CD8-positive, alpha-beta memory T cell (primary cell): ENCODE measurements at regions not wholly inside any gene's neighbourhood (a gene's known extent, or its start where the extent isn't known, plus 50 kb on each side); places are given as distances from the start of the nearest gene placed in this dataset.

ENCODE experiments used
- CTCF ChIA-PET: fragments of 350-600 bp; sonication (Branson Sonifier 250); formaldehyde crosslinking; loops from one replicate; lab custom pipeline; 2021; ENCODE audit warnings: antibody characterized with exemption; lab: Charles Lee
- POLR2A ChIA-PET: fragments of 350-600 bp; sonication (Branson Sonifier 250); formaldehyde crosslinking; loops from one replicate; lab custom pipeline; 2021; ENCODE audit warnings: antibody characterized with exemption; lab: Charles Lee
- DNase-seq, 5 donors: peaks; one replicate each; pipeline versions ENCODE4 v3.0.0 to v3.0.0-alpha.2; 2020 to 2022; ENCODE audit warnings: mixed read lengths in 1 of 5
- H3K27ac ChIP-seq: one replicate; pipeline ENCODE4 v1.7.0; 2013; ENCODE audit warnings: low read depth, mild to moderate bottlenecking, low read length, moderate library complexity
- H3K27me3 ChIP-seq: 2 replicates; pipeline ENCODE4 v1.7.0; 2013; ENCODE audit warnings: low read length, mild to moderate bottlenecking; ENCODE audit not compliant: insufficient read depth, poor library complexity, severe bottlenecking
- H3K36me3 ChIP-seq: 2 replicates; pipeline ENCODE4 v1.7.0; 2013; ENCODE audit warnings: mild to moderate bottlenecking, low read length, moderate library complexity; ENCODE audit not compliant: insufficient read depth
- H3K4me1 ChIP-seq: 2 replicates; pipeline ENCODE4 v1.7.0; 2013; ENCODE audit warnings: mild to moderate bottlenecking, low read length, moderate library complexity; ENCODE audit not compliant: insufficient read depth
- H3K4me3 ChIP-seq: 2 replicates; pipeline ENCODE4 v1.7.0; 2013; ENCODE audit warnings: mild to moderate bottlenecking, low read length
- H3K9me3 ChIP-seq: 2 replicates; pipeline ENCODE4 v1.7.0; 2013; ENCODE audit warnings: mild to moderate bottlenecking, low read length
- H3K27ac Mint-ChIP-seq, 8 donors: one replicate each; pipeline ENCODE4 v1.8.0; 2020 to 2021; ENCODE audit warnings: mixed read lengths in 8 of 8, mild to moderate bottlenecking in 6 of 8, inconsistent platforms in 3 of 8, moderate library complexity in 3 of 8
- H3K27me3 Mint-ChIP-seq, 2 donors: one replicate each; pipeline ENCODE4 v1.8.0; 2020 to 2021; ENCODE audit warnings: mixed read lengths in 2 of 2, mild to moderate bottlenecking in 1 of 2, moderate library complexity in 1 of 2
- H3K36me3 Mint-ChIP-seq, 3 donors: one replicate each; pipeline ENCODE4 v1.8.0; 2020 to 2021; ENCODE audit warnings: mixed read lengths in 3 of 3, inconsistent platforms in 1 of 3, mild to moderate bottlenecking in 1 of 3
- H3K4me1 Mint-ChIP-seq, 3 donors: one replicate each; pipeline ENCODE4 v1.8.0; 2020 to 2021; ENCODE audit warnings: mixed read lengths in 3 of 3, inconsistent platforms in 1 of 3, mild to moderate bottlenecking in 1 of 3
- H3K4me3 Mint-ChIP-seq, 7 donors: one replicate each; pipeline ENCODE4 v1.8.0; 2020 to 2021; ENCODE audit warnings: mixed read lengths in 7 of 7, mild to moderate bottlenecking in 6 of 7, moderate library complexity in 4 of 7, inconsistent platforms in 2 of 7
- H3K9me3 Mint-ChIP-seq, 5 donors: one replicate each; pipeline ENCODE4 v1.8.0; 2020 to 2022; ENCODE audit warnings: mixed read lengths in 5 of 5, mild to moderate bottlenecking in 3 of 5, moderate library complexity in 2 of 5, inconsistent platforms in 1 of 5

DNA sequence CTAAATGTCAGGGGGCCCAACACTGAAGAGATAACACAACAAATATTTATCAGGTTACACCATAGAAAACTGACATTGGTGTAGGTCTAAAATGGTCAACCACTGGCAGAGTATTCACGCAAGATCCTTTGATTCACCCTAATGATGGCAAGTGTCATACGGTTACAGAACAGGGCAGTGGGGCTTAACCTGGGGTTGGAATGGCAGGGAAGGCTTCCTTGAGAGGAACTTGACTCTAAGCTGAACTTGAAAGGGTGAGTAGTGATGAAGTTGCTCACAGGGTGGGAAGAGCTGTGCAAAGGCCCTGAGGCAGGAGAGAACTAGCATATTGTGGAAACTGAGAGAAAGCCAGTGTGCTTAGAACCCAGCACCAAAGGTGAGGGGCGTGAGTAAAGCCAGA is 97.1 kb upstream of the MVB12B start:
- H3K36me3 Mint-ChIP-seq: no peaks in the 10 kb centered on the region
- H3K9me3 Mint-ChIP-seq: no peaks in the 10 kb centered on the region
- no peak overlapping the region for H3K27ac Mint-ChIP-seq
- no peak for DNase-seq
- no peaks in the 10 kb centered on the region for H3K9me3 ChIP-seq
- POLR2A ChIA-PET: no interaction called here
- H3K4me3 Mint-ChIP-seq: no peak overlapping the region
- H3K4me1 Mint-ChIP-seq: peaks cover 2 to 6% (median 5%) of the 10 kb centered on the region in 3 donors
- CTCF ChIA-PET: interaction anchor here (4.3 kb wide), 1 partner anchor 822 kb away, joined by 22 read pairs; no protein-coding TSS in a partner anchor
- no peak overlapping the region for H3K4me3 ChIP-seq
- H3K36me3 ChIP-seq: no peaks in the 10 kb centered on the region
- H3K27me3 Mint-ChIP-seq: peaks cover 12 to 57% of the 10 kb centered on the region in 2 donors
- H3K27me3 ChIP-seq: peaks cover 4% of the 10 kb centered on the region
- H3K4me1 ChIP-seq: no peaks in the 10 kb centered on the region
- H3K27ac ChIP-seq: no peak overlapping the region

DNA sequence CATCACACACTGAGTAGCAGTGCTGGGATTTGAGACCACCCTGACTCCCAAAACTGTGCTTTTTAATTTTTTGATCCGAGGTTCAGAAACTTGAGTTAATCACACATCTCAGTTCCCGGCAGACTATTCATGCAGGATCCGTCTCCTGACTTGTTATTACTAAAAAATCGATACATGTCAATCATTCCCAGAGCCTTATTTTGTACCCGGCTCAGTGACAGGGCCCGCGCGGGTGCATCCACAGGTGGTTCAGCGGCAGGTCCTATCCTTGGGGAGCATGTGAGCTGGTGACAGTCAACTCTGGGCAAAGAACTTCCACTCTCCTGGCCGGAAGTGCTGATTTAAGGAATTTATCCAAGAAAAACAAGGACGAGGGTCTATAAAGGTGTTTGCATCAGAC is 95.9 kb upstream of the MVB12B start:
- CTCF ChIA-PET: interaction anchor here (1.7 to 4.3 kb wide), 2 partner anchors 168 to 823 kb away, joined by 4 to 22 read pairs; no protein-coding TSS in a partner anchor
- no peak overlapping the region for H3K27ac ChIP-seq
- no peaks in the 10 kb centered on the region for H3K36me3 ChIP-seq
- no peak for DNase-seq
- H3K27me3 Mint-ChIP-seq: peaks cover 12 to 50% of the 10 kb centered on the region in 2 donors
- H3K4me1 ChIP-seq: no peaks in the 10 kb centered on the region
- no peak overlapping the region for H3K27ac Mint-ChIP-seq
- no peak overlapping the region for H3K4me3 Mint-ChIP-seq
- no peaks in the 10 kb centered on the region for H3K9me3 ChIP-seq
- no peaks in the 10 kb centered on the region for H3K9me3 Mint-ChIP-seq
- no peak overlapping the region for H3K4me3 ChIP-seq
- H3K27me3 ChIP-seq: peaks cover 4% of the 10 kb centered on the region
- POLR2A ChIA-PET: no interaction called here
- no peaks in the 10 kb centered on the region for H3K36me3 Mint-ChIP-seq
- peaks cover 2 to 6% (median 5%) of the 10 kb centered on the region in 3 donors for H3K4me1 Mint-ChIP-seq

DNA sequence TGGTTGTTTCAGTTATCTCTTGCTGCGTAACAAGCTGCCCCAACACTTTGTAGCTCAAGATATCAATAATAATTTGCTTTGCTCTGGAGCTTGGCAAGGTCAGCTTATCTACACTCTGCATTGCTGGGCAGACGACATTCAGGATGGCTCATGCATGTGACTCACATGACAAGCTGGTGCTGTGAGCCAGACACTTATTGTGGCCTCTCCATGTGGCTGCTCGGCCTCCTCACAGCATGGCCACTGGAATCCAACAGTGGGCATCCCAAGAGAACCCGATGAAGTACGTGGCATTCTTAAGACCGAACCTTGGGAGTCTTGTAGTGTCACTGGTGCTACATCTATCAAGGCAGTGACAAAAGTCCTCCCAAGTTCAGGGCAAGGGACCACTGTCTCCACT is 94.2 kb upstream of the MVB12B start:
- peaks cover 2 to 6% (median 5%) of the 10 kb centered on the region in 3 donors for H3K4me1 Mint-ChIP-seq
- no peak overlapping the region for H3K27ac Mint-ChIP-seq
- CTCF ChIA-PET: no interaction called here
- peaks cover 4% of the 10 kb centered on the region for H3K27me3 ChIP-seq
- H3K9me3 ChIP-seq: no peaks in the 10 kb centered on the region
- POLR2A ChIA-PET: no interaction called here
- H3K27ac ChIP-seq: no peak overlapping the region
- H3K4me3 ChIP-seq: no peak overlapping the region
- no peaks in the 10 kb centered on the region for H3K36me3 Mint-ChIP-seq
- no peak overlapping the region for H3K4me3 Mint-ChIP-seq
- H3K36me3 ChIP-seq: no peaks in the 10 kb centered on the region
- H3K4me1 ChIP-seq: no peaks in the 10 kb centered on the region
- H3K27me3 Mint-ChIP-seq: peaks cover 6 to 41% of the 10 kb centered on the region in 2 donors
- no peak for DNase-seq
- no peaks in the 10 kb centered on the region for H3K9me3 Mint-ChIP-seq

DNA sequence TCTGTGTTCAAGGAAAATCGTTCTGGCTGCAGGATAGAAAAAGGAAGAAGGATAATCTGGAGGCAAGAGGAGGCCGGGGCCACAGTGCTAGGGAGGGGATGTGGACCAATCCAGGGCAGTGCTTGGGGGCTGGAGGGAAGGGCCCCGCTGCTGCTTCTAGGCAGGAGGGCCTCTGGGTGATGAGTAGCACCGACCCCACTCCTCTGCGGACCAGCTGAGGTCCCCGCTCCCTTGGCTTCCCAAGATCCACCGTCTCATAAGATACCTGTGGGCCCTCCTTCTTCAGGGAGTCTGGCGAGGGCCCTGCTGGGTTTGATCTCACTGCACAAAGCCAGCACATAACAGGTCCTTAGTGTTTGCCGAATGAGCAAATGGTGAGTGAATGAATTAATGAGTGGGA is 93.5 kb upstream of the MVB12B start:
- no peak overlapping the region for H3K4me3 ChIP-seq
- H3K4me1 Mint-ChIP-seq: peaks cover 2 to 6% (median 5%) of the 10 kb centered on the region in 3 donors
- no peak overlapping the region for H3K27ac ChIP-seq
- ChIA-PET POLR2A (no interaction called here), CTCF (no interaction called here)
- H3K36me3 ChIP-seq: no peaks in the 10 kb centered on the region
- H3K4me3 Mint-ChIP-seq: no peak overlapping the region
- H3K9me3 Mint-ChIP-seq: peaks cover 0 to 2% (median 0%) of the 10 kb centered on the region in 5 donors
- H3K9me3 ChIP-seq: no peaks in the 10 kb centered on the region
- no peak overlapping the region for H3K27ac Mint-ChIP-seq
- H3K27me3 ChIP-seq: peaks cover 4% of the 10 kb centered on the region
- H3K36me3 Mint-ChIP-seq: no peaks in the 10 kb centered on the region
- peaks cover 6 to 35% of the 10 kb centered on the region in 2 donors for H3K27me3 Mint-ChIP-seq
- H3K4me1 ChIP-seq: no peaks in the 10 kb centered on the region
- no peak for DNase-seq

DNA sequence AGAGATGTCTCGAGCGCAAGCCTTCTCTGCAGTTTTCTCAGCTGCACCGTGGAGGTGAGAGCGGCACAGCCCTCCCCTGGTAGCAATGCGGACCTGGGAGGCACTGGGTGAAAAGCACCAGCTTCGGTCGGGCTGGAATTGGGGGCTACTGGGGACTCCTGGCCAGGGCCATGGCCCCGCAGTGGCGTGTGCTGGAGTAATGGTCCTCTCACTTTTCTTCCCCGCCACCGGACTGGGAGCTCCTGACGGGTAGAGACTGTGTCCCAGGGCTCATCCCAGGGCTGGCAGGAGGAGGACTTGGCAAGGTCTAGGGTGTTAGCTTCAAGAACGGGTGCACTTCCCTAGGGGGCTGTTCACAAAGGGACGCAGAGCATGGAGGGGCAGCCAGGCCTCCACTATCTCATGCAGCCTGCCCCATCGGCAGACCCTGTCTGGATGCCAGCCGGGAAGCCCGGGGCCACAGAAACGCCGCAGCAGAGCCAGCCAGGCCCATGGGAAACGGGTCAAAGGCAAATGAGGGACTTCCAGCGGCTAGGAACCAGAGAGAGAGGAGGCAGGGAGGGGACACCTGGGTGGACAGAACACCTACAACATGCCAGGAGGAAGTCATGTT is 92.6 kb upstream of the MVB12B start:
- H3K36me3 ChIP-seq: no peaks in the 10 kb centered on the region
- ChIA-PET CTCF (no interaction called here), POLR2A (no interaction called here)
- Mint-ChIP-seq H3K27me3 (peaks cover 10 to 31% of the 10 kb centered on the region in 2 donors), H3K36me3 (no peaks in the 10 kb centered on the region), H3K4me1 (no peaks in the 10 kb centered on the region), H3K27ac (no peak overlapping the region), H3K4me3 (no peak overlapping the region), H3K9me3 (peaks cover 0 to 4% (median 0%) of the 10 kb centered on the region in 5 donors)
- H3K27ac ChIP-seq: no peak overlapping the region
- H3K9me3 ChIP-seq: no peaks in the 10 kb centered on the region
- no peak overlapping the region for H3K4me3 ChIP-seq
- H3K4me1 ChIP-seq: no peaks in the 10 kb centered on the region
- DNase-seq: no peak
- H3K27me3 ChIP-seq: no peaks in the 10 kb centered on the region

DNA sequence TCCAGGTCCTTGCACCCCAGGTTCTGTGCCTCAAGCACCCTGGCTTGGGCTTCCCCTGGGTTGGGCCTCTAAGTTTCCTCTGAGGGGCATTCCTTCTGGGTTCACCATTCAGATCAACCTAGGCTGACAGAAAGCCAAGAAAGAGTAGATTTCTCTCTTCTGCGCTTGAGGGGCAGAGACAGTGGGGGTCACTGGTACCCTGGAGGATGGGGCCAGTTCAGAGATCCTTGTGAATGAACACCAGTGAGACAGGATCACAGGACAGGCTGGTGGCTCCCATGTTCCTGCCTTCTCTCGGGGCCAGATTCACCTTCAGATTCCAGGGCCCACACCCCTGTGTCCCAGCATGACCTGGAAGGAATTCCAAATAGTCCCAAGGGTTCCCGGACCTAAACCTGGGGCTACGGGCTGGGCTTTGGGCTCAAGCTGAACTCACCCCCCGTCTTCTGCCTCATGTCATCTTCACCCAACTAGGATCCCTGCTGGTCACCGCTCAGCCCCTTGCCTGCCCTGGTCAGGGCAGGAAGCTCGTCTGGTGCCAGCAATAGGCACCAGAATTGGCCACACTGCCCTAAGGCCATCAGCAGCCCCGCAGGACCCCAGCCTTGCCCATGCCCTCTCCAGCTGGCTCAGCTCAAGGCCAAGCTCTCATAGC is 91.8 kb upstream of the MVB12B start:
- Histone ChIP-seq H3K9me3 (no peaks in the 10 kb centered on the region), H3K4me3 (no peak overlapping the region), H3K27ac (no peak overlapping the region), H3K27me3 (no peaks in the 10 kb centered on the region), H3K36me3 (no peaks in the 10 kb centered on the region), H3K4me1 (no peaks in the 10 kb centered on the region)
- CTCF ChIA-PET: no interaction called here
- no peak for DNase-seq
- Mint-ChIP-seq H3K4me1 (no peaks in the 10 kb centered on the region), H3K36me3 (no peaks in the 10 kb centered on the region), H3K27me3 (peaks cover 8 to 25% of the 10 kb centered on the region in 2 donors), H3K4me3 (no peak overlapping the region), H3K9me3 (peaks cover 0 to 4% (median 0%) of the 10 kb centered on the region in 5 donors), H3K27ac (no peak overlapping the region)
- POLR2A ChIA-PET: no interaction called here

DNA sequence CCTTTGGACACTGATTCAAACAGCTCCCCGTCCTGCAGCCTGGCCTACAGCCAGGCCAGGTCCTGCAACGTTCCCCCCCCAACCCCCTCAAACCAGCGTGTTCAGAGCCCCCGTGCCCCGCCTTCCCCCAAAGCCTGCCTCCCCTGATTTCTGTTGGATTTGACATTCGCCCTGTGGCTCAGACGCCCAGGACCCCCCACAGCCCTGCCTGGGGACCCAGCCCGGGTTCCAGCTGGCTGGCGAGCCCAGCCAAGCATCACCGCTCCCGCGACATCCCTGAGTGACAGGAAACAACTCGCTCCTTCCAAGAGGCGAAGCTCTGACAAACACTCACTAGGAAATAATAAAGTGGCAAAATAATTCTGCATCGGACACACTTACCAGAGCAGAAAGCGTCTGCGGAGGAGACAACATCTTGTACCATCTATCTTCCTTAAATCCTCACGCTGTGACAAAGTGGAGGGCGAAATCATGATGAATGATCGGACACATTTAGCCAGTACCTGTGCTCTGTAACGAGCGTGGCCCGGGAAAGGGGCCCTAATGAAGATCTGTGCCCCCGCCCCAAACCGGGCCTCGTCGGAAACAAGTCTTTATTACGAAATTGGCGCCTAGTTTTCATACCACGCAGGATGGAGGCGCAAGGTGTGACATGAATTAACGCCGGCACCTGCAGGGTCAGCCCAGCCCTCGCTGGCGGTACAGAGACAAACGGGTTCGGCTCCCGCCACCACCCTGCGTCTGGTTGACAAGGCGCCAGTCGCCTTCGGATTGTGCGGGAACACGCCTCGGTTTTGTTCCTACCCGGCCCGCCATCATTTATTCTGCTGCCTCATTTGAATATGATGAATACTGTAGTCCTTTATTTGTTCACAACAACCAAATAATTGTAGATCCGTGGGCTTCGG is 91.0 kb upstream of the MVB12B start:
- POLR2A ChIA-PET: no interaction called here

DNA sequence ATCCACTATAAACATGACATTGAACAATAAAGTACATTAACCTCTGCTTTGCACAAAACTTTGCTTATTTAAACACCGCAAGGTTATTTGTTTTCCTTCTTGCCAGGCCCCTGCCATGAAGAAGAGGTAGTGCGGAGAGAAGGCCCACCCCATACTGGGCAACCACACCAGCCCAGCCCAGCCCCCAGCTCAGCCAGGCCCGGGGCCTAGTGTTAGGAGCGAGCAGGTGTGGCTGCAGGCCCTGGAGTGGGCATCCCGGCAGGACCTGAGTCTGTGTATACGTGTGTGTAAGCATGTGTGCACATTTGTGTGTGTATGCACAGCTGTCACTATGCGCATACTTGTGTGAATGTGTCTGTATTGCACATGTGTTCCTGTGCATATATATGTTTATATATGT is 90.4 kb upstream of the MVB12B start:
- Mint-ChIP-seq H3K27me3 (peaks cover 8 to 16% of the 10 kb centered on the region in 2 donors), H3K9me3 (peaks cover 0 to 4% (median 0%) of the 10 kb centered on the region in 5 donors), H3K27ac (no peak overlapping the region), H3K36me3 (no peaks in the 10 kb centered on the region), H3K4me3 (no peak overlapping the region), H3K4me1 (no peaks in the 10 kb centered on the region)
- ChIA-PET CTCF (no interaction called here), POLR2A (no interaction called here)
- DNase-seq: no peak
- H3K36me3 ChIP-seq: no peaks in the 10 kb centered on the region
- no peaks in the 10 kb centered on the region for H3K27me3 ChIP-seq
- H3K27ac ChIP-seq: no peak overlapping the region
- no peaks in the 10 kb centered on the region for H3K9me3 ChIP-seq
- no peaks in the 10 kb centered on the region for H3K4me1 ChIP-seq
- H3K4me3 ChIP-seq: no peak overlapping the region

More for the DNA sequence above, 91.0 kb upstream of the MVB12B start:
- H3K9me3 Mint-ChIP-seq: peaks cover 0 to 4% (median 0%) of the 10 kb centered on the region in 5 donors
- H3K4me1 Mint-ChIP-seq: no peaks in the 10 kb centered on the region
- CTCF ChIA-PET: no interaction called here
- H3K36me3 Mint-ChIP-seq: no peaks in the 10 kb centered on the region
- Histone ChIP-seq H3K4me1 (no peaks in the 10 kb centered on the region), H3K4me3 (no peak overlapping the region), H3K27me3 (no peaks in the 10 kb centered on the region), H3K9me3 (no peaks in the 10 kb centered on the region), H3K27ac (no peak overlapping the region), H3K36me3 (no peaks in the 10 kb centered on the region)
- H3K27me3 Mint-ChIP-seq: peaks cover 8 to 20% of the 10 kb centered on the region in 2 donors
- no peak overlapping the region for H3K4me3 Mint-ChIP-seq
- H3K27ac Mint-ChIP-seq: no peak overlapping the region
- no peak for DNase-seq
